WERI-Rb-1 (cell line): ENCODE measurements at regions not wholly inside any gene's neighbourhood (a gene's known extent, or its start where the extent isn't known, plus 50 kb on each side); places are given as distances from the start of the nearest gene placed in this dataset.

Experiments
- DNase-seq: peaks from one replicate; pipeline ENCODE4 v3.0.0-alpha.2; 2020
- H3K27ac ChIP-seq: fragments of 250-450 bp; sonication (Bioruptor Pico); 2 replicates; pipeline ENCODE4 v1.5.1; 2020; ENCODE audit warnings: mild to moderate bottlenecking, moderate library complexity
- H3K27me3 ChIP-seq: fragments of 250-450 bp; sonication (Bioruptor Pico); 2 replicates; pipeline ENCODE4 v1.5.1; 2021; ENCODE audit warnings: mild to moderate bottlenecking, low read depth, moderate library complexity; ENCODE audit not compliant: insufficient read depth, severe bottlenecking
- H3K36me3 ChIP-seq: fragments of 250-450 bp; sonication (Bioruptor Pico); 2 replicates; pipeline ENCODE4 v1.5.1; 2020; ENCODE audit warnings: mild to moderate bottlenecking, moderate library complexity
- H3K4me3 ChIP-seq: 2 replicates; pipeline ENCODE4 v1.5.1; 2011; ENCODE audit warnings: low read depth, mild to moderate bottlenecking, control low read depth, low read length
- H3K9me3 ChIP-seq: fragments of 250-450 bp; sonication (Bioruptor Pico); 2 replicates; pipeline ENCODE4 v1.5.1; 2021; ENCODE audit warnings: mild to moderate bottlenecking, moderate library complexity; ENCODE audit not compliant: severe bottlenecking
- TF ChIP-seq, protein P1 (sequence below): IDR thresholded peaks from 2 replicates; pipeline ENCODE4 v1.5.1; 2011; ENCODE audit warnings: low read depth, mild to moderate bottlenecking, control low read depth, inconsistent platforms, low read length

DNA sequence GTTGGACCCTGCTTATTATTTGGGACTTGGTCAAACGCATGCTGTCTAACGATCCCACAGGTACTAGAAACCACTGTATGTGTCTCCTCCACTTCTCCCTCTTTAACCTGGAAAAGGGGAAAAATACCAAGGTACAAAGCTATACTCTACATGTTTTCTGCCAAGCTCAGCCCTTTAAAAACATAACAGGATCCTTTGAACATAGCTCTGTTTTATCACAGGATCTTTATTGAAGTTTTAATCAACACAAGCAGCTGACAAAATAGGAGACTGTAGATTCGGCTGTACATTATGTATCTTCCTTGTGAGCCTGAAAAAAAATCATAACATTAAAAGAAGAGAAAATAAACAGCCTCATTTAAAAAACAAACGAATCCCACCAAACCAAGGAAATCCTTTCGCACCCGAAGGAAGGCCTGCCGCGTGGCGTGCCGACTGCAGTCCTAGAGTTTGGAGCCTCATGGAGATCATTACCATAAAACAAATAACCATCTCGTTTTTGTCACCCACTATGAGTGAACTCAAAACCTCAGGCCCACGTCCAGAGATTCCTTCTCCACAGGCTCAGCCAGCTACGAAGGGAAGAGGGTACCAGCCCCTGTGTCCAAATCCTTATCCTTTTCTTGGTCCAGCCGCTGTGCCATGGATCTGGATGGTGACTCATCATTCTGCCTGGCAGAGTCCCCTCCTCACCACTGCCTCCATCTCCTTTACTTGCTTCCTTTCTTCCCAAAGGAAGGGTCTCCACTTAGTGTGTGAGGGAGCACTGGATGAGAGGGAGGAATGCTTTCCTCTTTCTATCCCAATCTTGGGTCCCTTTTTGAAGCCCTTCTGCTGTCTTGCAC lies 651.1 kb downstream of the CCDC171 start:
- TF ChIP-seq, protein P1, sequence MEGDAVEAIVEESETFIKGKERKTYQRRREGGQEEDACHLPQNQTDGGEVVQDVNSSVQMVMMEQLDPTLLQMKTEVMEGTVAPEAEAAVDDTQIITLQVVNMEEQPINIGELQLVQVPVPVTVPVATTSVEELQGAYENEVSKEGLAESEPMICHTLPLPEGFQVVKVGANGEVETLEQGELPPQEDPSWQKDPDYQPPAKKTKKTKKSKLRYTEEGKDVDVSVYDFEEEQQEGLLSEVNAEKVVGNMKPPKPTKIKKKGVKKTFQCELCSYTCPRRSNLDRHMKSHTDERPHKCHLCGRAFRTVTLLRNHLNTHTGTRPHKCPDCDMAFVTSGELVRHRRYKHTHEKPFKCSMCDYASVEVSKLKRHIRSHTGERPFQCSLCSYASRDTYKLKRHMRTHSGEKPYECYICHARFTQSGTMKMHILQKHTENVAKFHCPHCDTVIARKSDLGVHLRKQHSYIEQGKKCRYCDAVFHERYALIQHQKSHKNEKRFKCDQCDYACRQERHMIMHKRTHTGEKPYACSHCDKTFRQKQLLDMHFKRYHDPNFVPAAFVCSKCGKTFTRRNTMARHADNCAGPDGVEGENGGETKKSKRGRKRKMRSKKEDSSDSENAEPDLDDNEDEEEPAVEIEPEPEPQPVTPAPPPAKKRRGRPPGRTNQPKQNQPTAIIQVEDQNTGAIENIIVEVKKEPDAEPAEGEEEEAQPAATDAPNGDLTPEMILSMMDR: no peak
- Histone ChIP-seq H3K4me3 (no peak overlapping the region), H3K27ac (no peak overlapping the region), H3K27me3 (no peaks in the 10 kb centered on the region), H3K36me3 (no peaks in the 10 kb centered on the region), H3K9me3 (no peaks in the 10 kb centered on the region)
- no peak for DNase-seq

DNA sequence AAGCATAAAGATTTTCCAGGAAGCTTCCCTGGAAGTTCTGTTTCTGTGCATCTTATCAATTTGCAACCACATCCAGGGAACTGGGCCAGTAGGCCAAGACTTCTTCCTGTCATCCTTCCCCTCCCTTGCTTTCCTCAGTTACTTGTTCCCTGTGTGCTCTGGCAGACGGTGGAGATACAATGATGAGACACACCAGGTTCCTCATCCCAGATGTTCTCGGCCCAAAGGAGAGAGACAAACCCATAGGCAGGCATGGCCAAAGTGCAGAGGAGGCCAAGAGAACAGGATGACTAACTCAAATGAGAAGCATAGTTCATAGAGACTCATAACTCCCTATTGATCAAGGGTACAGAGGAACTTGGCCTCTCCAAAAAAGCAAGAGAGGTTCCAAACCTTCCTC lies 652.6 kb downstream of the CCDC171 start:
- H3K27ac ChIP-seq: no peak overlapping the region
- H3K9me3 ChIP-seq: no peaks in the 10 kb centered on the region
- no peak overlapping the region for H3K4me3 ChIP-seq
- H3K27me3 ChIP-seq: no peaks in the 10 kb centered on the region
- DNase-seq: no peak
- H3K36me3 ChIP-seq: no peaks in the 10 kb centered on the region
- TF ChIP-seq, protein P1: no peak

DNA sequence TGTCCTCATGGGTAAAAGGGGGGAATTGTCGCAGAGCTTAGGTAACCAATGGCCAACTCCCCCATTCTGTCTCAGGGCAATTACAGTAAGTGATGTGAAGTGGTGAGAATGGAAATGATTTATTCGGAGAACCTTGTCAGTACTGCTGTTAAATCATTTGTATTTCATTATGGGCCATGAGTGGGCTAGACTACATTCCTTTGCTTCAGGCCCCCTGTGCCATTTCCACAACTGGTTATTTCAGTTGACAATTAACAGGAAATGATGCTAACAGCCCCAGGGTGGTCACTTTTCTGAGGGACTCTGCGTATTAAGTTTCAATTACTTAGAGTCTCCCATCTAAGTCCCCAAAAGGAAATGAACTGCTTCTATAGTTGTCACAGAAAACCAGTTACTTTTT lies 653.7 kb downstream of the CCDC171 start:
- DNase-seq: no peak
- H3K9me3 ChIP-seq: no peaks in the 10 kb centered on the region
- H3K27me3 ChIP-seq: no peaks in the 10 kb centered on the region
- H3K36me3 ChIP-seq: no peaks in the 10 kb centered on the region
- TF ChIP-seq, protein P1: no peak
- H3K27ac ChIP-seq: no peak overlapping the region
- H3K4me3 ChIP-seq: no peak overlapping the region

DNA sequence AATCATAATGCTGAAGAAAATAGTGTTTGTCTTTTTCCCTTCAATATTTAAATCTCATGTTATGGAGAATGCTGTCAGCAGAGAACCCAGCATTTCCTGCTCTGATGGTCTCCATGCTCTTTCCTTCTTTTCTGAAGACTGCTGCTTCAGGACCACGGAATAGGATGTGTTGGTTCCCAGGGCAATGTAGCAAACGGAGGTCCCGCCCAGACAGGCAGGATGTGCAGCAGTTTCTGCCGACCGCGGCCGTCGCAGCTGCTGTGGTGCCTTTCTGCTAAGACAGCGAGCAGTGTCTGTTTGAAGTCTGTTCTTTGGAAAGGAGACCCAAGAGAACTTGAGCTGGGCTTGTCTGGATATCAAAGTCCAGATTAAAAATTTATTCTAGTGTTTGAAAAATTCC lies 654.3 kb downstream of the CCDC171 start:
- H3K4me3 ChIP-seq: no peak overlapping the region
- no peaks in the 10 kb centered on the region for H3K36me3 ChIP-seq
- H3K9me3 ChIP-seq: no peaks in the 10 kb centered on the region
- no peak overlapping the region for H3K27ac ChIP-seq
- no peaks in the 10 kb centered on the region for H3K27me3 ChIP-seq
- no peak for DNase-seq
- TF ChIP-seq, protein P1: no peak

DNA sequence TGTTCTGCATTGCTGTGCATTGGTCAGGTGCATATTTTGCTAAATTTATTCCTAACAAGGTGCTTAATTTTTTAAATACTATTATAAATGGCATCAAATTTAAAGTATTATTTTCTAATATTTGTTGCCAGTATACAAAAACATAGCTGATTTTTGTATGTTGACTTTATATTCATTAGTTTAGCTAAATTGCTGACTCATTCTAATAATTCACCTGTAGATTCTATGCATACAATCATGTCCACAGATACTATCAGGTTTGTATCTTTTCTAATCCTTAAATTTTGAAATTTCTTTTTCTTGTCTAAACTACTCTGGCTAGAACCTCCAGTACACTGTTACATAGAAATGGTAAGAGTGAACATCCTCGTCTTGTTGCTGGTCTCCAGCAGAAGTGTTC lies 657.6 kb downstream of the CCDC171 start:
- TF ChIP-seq, protein P1: no peak
- Histone ChIP-seq H3K27me3 (no peaks in the 10 kb centered on the region), H3K27ac (no peak overlapping the region), H3K36me3 (no peaks in the 10 kb centered on the region), H3K9me3 (no peaks in the 10 kb centered on the region), H3K4me3 (no peak overlapping the region)
- DNase-seq: no peak

DNA sequence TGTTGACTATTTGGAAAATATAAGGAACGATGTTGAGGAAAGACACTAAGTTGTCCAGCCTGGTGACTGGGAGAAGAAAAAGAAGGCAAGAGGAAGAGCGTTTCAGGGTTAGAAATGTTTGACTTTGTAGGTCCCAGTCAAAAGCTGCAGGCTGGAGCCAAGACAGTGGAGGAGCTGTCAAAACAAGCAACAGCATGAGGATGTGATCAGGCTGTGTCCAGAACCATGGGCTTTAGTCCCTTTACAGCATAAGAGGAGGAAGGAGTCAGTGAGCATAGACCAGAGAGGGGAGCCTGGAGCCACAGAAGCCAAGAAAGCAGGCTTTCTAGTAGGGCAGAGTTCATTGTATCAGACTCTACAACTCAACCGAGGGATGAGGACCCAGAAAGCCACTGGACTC lies 658.5 kb downstream of the BNC2 start:
- TF ChIP-seq, protein P1: no peak
- H3K4me3 ChIP-seq: no peak overlapping the region
- H3K27me3 ChIP-seq: no peaks in the 10 kb centered on the region
- no peak overlapping the region for H3K27ac ChIP-seq
- no peaks in the 10 kb centered on the region for H3K9me3 ChIP-seq
- no peaks in the 10 kb centered on the region for H3K36me3 ChIP-seq
- no peak for DNase-seq
